Ammon's horn (tissue), 1 donor: ENCODE measurements at regions not wholly inside any gene's neighbourhood (a gene's known extent, or its start where the extent isn't known, plus 50 kb on each side); places are given as distances from the start of the nearest gene placed in this dataset.
A peak's percentile ranks its signal among the peaks of the same experiment; 100 is the strongest.

Experiments used
- DNase-seq: peaks from one replicate; pipeline ENCODE4 v3.0.0-alpha.2; 2016; ENCODE audit warnings: low spot score

- DNase-seq, result no peak
Measured at GRCh38 chr3:40995271-40995670, 204.0 kb upstream of the CTNNB1 start.

GRCh38 chr3:40996382-40996781 is 202.9 kb upstream of the CTNNB1 start:
- DNase-seq, result no peak

- DNase-seq, result no peak
Measured at GRCh38 chr3:40996827-40997710, 202.2 kb upstream of the CTNNB1 start.

- no peak for DNase-seq
Measured at GRCh38 chr3:40997711-40998519, 201.4 kb upstream of the CTNNB1 start.

DNA sequence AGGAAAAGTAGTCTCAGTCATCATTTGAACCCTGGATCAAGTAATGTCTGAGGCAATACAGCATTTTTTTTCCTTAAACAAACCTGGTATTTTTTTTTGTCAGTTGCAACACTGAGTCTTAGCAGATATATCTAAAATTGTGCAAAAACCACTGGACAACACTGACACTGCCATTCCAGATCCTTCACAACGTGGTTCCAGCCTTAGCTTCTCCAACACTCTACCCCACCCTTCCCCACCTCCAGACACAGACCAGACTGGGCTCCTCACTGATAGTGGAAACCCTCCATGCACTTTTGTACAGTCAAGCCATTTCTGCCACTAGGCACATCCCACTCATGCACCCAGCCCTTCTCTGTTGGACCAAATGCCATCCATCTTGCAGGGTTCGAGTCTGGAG is 199.6 kb upstream of the CTNNB1 start:
- DNase-seq, result no peak

DNA sequence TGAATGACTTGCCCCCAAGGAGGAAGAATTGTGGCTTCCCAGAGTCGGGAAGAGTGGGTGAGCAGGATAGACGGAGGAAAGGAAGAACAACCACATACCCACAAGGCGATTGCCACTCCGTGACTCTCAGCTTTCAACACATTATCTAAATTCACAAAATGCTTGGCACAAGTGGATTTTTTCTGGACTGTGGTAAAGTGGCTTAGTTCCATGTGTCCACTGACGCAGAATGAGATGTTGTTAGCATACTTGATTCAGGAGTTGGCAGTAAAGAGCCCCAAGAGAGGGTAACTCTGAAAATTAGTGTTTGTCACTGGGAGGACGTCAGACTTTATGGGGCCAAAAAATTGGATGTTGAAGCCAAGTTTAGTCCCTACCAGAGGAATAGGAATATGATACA is 198.8 kb upstream of the CTNNB1 start:
- DNase-seq, result no peak

DNA sequence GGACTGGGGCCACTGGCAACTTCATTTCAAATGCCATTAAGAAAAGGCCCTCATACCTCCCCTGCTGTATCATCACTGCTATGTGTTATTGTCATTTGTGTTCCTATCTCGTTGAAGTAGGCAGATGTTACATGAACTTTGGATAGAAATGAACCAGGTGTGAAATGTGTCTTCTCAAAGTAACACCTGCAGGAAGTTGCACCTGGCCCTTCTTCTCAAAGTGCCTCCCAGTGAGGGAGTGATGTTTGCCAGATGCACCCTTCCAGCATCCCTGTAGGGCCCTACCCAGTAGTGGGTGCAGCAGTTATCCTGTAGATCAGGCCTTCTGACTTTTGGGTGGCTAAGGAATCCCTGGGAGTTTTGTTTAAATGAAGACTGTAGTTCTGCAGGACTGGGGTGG is 197.7 kb upstream of the CTNNB1 start:
- DNase-seq, result no peak

- no peak for DNase-seq
Measured at GRCh38 chr3:41002104-41002503, 197.2 kb upstream of the CTNNB1 start.

- DNase-seq, result no peak
Measured at GRCh38 chr3:41007399-41007798, 191.9 kb upstream of the CTNNB1 start.

DNA sequence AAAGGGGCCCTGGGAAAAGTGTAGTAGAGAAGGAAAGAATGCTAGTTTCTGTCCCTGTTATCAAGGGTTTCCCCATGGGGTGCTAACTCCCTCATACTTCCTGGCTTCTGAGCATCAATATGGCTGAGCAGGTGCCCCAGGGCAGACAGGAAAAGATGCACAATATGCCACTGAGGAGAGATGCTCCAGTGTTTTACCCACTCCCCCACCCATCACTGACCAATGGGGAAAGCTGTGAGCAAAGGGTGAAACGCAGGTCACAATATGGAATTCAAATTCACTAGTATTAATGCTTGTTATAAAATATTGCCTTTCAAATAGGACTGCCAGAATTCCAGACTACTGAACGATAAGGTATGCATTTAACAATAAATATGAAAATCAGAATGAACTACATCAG is 187.5 kb upstream of the CTNNB1 start:
- DNase-seq, result no peak

- no peak for DNase-seq
Measured at GRCh38 chr3:41018855-41019254, 180.4 kb upstream of the CTNNB1 start.

DNA sequence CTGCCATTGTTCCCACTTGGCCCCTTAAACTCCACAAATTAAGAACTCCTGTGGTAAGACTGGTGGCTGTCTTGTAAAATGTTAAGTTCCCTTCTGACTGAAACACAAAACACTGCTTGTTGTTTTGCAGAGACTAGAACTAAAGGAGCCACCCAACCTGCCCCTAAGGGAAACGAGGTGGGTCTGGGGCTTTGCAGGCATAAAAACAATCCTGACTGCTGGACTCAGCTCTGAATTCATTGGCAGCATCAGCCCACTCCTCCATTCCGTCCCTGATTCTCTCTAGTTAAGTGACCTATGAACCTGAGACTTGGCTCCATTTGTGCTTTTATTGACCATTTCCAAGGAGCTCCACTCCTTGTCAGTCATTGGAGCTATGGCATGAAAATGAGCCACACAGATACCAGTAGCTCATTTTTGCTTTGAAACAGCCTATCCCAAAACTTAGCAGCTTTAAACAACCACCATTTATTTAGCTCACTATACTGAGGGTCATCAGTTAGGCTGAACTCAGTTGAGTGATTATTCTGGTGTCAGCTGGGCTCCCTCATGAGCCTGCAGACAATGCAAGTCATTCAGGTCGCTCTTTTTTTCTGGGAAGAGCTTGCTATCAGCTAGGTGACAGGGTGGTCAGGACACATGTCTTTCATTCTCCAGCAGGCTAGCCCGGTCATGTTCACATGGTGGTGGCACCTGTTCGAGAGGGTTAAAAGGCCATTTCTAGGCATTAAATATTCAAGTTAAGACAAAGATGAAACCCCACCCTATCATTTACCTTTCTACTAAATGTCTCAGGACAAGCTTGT is 175.1 kb upstream of the CTNNB1 start:
- no peak for DNase-seq

- DNase-seq, result peak; percentile 63
Measured at GRCh38 chr3:41026394-41027177, 172.7 kb upstream of the CTNNB1 start.

- no peak for DNase-seq
Measured at GRCh38 chr3:41029356-41029755, 169.9 kb upstream of the CTNNB1 start.

GRCh38 chr3:41030220-41030619 is 169.1 kb upstream of the CTNNB1 start:
- no peak for DNase-seq

- no peak for DNase-seq
Measured at GRCh38 chr3:41031401-41031800, 167.9 kb upstream of the CTNNB1 start.

DNA sequence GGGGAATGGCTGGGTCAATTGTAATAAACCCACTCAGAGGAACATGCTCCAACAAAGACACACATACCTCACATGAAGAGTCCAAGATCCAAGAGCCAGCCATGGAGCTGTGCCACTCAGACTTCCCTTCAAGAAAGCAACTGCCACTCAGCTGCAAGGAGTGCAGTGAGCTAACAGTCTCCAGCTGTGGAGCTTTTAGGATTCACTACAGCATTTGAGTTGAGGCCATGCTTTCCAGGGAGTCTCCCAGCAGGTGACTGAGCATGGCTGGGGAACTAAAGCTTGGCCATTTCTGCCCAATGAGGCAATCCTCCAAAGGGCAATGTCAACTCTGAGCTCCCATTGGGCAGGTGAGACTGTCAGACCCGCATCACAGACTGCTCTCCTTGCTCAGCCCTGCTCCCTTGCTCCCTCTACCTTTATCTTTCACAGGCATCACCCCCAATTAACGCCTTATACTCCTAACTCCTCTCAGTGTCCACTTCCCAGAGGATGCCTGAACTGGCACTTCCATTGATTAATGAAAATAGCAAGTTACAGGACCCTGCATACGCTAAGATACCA is 165.3 kb upstream of the CTNNB1 start:
- DNase-seq, result no peak

DNA sequence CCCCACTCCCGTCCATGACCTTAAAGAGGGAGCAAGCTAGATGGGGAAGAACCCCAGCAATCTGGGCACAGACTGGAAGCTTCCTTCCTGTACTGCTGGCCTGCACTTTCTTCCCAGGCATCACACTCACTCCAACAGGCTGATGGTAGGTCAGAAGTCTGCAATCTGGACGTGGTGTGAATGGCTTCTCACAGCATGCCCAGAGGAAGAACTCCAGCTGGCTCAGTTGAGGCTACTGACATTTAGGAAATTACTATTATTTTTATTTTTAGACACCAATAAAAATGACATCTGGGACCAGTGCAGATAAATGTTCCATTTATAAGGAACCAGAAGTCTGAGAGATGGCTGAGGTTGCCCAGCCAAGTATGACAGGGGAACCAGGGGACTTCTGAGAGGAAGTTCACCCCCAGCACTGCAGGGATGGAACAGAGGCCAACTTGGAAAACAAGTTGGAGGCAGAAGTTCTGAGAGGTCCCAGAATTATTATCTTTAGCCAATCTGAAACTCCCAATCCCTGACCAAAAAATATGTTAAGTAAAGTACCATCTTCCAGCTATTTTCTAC is 163.8 kb upstream of the CTNNB1 start:
- DNase-seq, result no peak

GRCh38 chr3:41037651-41038334 is 161.5 kb upstream of the CTNNB1 start:
- DNase-seq, result no peak

GRCh38 chr3:41040256-41040655 is 159.0 kb upstream of the CTNNB1 start:
- no peak for DNase-seq
